NCI-H146 (cell line): ENCODE measurements at regions not wholly inside any gene's neighbourhood (a gene's known extent, or its start where the extent isn't known, plus 50 kb on each side); places are given as distances from the start of the nearest gene placed in this dataset.

ENCODE experiments used
- DNase-seq: peaks from one replicate; lab custom pipeline; 2025; lab: John Stamatoyannopoulos, UW

DNA sequence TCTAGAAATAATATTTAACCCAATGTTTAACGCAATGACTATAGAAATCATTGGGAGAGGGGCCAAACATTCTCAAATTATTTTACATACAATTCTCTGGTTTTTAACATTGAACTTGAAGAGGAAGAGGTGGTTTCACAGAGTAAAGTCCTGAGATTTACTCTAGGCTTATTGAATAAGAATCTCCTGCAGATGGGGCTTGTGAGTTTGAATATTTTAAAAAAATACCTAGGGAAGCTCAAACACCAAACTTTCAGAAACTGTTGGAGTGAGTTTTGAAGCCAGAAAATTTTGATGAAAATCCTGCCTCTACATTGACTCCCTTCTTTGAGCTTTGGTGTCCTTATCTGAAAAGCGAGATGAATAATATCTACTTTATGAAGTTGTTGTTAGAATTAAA lies 906.6 kb downstream of the TUSC7 start:
- DNase-seq, result no peak

GRCh38 chr3:117617906-117618305 lies 908.3 kb downstream of the TUSC7 start:
- no peak for DNase-seq

DNA sequence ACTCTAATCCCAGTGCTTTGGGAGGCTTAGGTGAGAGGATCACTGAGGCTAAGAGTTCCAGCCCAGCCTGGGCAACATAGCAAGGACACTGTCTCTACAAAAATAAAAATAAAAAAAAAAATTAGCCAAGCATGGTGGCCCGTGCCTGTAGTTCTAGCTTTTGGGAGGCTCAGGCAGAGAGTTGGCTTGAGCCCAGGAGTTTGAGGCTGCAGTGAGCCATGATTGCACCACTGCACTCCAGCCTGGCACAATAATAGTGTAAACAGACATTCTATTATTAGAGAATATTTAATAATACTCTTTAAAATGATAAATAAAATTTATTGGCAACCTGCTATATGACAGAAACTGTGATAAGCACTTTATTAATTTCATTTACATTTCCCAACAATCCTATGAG lies 908.9 kb downstream of the TUSC7 start:
- DNase-seq, result no peak

GRCh38 chr3:117619805-117620204 lies 910.2 kb downstream of the TUSC7 start:
- DNase-seq, result no peak

GRCh38 chr3:117622171-117622841 lies 912.7 kb downstream of the TUSC7 start:
- no peak for DNase-seq

- DNase-seq, result no peak
Measured at GRCh38 chr3:117624424-117624823, 914.8 kb downstream of the TUSC7 start.

DNA sequence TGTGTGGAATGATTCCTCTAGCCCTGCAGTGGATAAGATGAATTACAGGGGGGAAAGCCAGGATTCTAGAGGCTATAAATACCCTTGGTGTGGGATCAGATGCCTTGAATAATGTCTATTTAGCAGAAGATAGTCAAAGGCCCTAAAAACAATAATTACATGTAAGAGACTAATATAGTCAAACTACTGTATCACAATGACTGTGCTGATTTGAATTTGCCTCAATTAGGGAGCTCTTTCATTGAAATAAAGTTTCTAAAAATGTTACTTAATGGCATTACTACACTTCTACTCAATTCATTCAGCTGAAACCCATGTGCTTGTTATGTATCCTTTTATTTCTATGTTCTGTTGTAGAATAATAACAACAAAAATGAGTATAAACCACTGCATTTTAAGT lies 915.6 kb downstream of the TUSC7 start:
- no peak for DNase-seq

DNA sequence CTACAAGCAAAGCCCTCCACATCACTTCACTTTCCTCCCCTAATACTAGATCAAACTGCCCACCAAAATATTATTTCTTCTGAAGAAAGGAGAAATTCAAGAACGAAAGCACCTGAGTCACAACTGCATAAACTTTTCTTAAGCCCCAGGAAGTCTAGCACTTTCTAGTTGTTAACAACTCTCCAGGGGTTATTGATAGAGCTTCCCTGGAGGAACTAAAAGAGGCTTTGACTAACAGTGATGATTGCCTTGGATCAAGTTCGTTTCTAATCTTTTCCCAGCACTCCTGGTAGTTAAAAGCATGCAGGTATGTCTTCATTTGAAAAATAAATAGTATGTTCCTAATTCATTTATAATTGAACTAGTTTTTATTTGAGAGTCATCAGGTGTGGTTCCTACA lies 917.0 kb downstream of the TUSC7 start:
- DNase-seq, result no peak

- peak; percentile 87 for DNase-seq
Measured at GRCh38 chr3:117628823-117629291, 919.3 kb downstream of the TUSC7 start.

DNA sequence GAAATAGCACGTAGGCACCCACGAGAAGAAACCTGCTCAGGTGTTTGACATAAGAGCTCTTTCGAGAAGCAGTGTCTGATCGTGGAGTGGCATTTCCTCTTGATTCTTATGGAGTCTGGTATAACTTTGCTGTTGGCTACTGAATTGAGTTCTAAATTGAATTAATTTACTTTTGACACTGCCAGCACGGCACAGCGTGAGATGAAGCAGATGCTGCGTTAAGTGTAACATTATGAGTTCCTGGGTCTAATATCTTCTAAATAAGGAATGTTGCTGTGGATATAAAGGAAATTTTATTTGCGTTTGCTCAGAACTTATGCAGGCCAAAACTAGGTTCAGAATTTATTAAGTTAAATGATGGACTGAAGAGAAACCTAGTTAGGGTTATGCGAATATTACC lies 919.9 kb downstream of the TUSC7 start:
- DNase-seq, result no peak

DNA sequence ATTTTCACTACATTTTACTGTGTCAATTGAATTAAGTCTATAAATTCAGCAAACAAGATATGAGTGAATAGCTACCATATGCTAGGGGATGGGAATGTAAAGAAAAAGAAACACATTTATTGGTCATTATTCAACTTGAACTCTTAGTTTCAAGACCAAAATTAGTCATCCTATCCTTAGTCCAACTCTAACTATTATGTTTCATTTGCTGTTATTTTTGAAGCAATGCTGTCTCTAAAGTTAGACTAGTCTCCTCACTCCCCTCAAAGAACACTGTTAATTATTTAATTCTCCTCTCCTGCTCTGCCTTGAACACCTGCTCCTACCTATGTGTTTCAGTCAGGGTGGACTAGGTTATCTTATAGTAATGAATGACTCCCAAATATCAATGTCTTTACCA lies 920.9 kb downstream of the TUSC7 start:
- DNase-seq, result no peak

- DNase-seq, result no peak
Measured at GRCh38 chr3:117630885-117631284, 921.3 kb downstream of the TUSC7 start.

DNA sequence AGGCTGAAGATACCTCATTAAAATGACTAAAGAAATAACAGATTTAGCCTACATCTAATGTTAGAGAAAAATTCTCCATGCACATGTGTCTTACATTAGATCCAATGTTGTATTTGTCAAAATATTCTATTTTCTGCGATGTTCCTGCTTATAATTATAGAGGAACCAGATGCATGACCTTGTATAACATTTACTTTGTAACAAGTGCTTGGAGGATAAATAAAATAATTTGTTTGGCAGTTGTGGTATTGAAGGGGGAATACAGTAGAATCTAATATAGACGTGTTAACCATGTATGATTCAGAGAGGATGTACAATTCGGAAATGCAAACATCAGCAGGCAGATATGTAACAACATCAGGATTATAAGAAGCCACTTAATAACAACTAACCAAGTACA lies 922.2 kb downstream of the TUSC7 start:
- no peak for DNase-seq

- no peak for DNase-seq
Measured at GRCh38 chr3:117632191-117632590, 922.6 kb downstream of the TUSC7 start.

DNA sequence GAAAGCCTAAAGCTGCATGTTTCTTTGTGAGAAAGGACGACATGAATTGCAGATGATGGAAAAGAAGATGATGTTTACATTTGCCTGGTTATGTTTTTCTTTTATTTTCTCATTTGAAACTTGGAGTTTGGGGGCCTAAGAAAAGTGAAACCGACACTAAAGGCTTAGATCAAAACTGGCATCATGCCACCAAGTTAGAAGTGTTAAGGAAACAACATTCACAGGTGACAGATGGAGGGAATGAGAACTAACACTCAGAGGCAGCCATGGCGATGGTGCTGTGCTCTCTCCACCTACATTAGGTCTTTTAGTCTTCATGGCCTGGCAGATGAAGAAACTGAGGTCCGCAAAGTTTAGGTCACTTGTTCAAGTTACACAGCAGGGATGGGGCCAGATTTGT lies 923.6 kb downstream of the TUSC7 start:
- DNase-seq, result no peak

DNA sequence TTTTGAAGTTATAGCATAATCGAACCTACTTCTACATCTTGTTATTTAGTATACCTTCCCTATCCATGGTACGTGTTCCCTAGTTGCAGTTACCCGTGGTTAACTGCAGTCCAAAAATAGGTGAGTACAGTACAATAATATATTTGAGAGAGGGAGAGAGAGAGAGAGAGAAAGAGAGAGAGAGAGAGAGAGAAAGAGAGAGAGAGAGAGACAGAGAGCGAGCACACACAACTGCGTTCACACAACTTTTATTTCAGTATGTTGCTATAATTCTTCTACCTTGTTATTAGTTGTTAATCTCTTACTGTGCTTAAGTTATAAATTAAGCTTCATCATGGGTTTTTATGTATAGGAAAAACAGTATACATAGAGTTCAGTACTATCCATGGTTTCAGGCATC lies 928.1 kb downstream of the TUSC7 start:
- no peak for DNase-seq

DNA sequence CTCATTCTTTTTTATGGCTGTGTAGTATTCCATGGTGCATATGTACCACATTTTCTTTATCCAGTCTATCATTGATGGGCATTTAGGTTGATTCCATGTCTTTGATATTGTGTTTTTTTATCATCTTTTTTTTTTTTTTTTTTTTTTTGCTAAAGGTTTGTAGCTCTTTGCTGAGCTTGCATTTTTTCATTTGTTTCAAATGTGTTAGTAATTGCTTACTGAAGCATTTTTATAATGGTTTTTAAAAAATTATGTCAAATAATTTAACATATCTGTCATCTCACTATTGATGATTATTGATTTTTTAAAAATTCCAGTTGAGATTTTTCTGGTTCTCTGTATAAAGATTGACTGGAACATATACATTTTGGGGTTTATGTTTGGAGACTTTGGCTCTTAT lies 934.6 kb downstream of the TUSC7 start:
- no peak for DNase-seq

DNA sequence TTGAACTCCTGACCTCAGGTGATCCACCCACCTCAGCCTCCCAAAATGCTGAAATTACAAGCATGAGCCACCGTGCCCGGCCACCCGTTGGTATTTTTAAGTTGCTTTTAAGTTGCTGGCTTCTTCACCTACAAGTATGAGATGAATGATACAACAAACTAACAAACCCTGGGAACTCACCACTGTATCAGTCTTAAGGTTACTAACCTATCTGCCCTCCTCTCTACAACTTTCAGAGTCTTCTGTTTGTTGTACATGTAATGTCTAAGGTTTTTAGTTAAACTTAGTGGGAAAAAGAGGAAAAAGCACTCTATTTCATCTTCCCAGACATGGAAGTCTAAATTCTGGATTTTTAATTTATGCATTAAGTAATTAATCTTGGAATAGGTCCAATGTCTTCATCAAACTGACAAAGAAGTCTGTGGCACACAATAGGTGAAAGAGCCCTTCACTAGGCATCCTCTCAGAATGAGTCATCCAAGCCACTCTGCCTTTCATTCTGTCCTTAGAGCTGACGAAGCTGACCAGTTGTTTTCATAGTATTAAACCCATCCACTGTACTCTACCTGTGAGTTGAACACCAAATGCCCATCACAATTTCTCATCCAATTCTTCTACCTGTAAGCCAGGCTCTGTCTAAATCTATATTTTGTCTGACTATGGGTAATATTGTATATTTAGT lies 936.1 kb downstream of the TUSC7 start:
- DNase-seq, result no peak

DNA sequence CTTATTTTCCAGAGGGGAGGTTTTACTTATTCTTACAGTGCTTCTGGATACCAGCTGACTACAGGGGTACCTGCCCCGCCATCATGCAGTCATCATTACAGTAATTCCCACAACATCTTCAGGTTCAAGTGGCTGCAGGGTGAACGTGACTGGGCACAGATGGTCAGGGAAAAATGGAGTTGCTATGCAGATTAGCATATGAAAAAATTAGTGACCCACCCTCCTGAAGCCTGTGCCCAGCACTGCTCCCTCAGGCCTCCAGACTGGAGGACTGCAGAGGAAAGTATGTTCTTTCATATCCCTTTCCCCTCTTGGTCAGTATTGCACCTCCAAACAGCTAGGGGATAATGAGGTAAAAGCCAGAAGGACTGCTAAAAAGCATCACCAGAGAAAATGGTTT lies 937.9 kb downstream of the TUSC7 start:
- DNase-seq, result no peak

GRCh38 chr3:117651246-117651645 lies 941.7 kb downstream of the TUSC7 start:
- no peak for DNase-seq

GRCh38 chr3:117656391-117656790 lies 946.8 kb downstream of the TUSC7 start:
- DNase-seq, result no peak

DNA sequence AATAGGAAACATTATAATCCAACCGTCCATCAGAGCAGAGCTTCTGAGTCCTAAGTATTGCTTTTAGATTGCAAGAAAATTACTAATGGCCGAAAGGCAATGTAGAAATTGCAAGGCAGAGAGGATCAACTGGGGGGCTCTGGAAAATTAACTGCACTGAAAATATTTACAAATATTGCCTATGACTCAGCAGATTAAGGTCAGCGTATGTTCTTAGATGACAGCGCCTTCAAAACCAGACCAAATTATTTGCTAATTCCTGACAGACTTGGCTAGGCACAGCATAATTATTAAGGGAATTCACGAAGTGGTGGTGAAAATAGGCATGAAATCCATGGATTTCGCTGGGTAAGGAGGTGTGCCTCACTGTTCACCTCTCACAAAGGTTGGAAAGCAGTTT lies 947.7 kb downstream of the TUSC7 start:
- no peak for DNase-seq

DNA sequence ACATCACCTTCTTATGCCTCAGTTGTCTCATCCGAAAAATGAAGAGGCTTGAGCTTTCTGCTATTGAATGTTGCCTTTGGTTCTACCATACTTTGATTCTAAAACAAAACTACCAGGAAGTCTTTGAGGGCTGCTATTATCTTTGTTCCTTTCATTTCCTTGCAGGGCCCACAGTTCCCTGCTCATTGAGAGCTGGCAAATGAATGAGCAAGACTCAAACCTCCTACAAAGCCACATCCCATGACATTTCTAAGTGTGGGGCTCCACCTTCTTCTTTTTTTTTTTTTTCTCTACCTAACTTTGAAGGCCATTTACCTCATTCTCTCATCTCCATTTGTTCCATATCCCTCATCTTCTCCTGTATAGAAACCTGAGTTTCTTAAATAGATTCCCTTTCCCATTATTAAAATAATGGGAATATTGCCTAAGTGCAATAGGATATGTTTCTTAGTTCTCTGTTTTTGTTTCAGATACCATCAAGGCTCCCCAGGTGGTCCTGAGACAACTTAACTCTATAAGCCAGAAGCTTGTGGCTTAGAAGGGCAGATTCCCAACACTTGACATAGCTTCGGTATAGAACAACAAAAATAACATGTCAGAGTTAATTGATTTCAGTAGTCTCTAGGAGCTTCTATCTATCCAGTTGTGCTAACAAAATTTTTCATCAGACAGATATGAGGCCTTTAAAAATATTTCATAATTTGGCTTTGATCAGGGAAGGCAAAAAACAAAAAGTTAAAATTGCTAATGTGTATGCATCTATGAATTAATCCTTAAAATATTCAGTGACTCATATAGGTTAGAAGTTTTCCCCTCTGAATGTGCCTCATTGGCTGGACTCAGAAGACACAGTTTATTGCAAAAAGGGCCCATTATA lies 951.6 kb downstream of the TUSC7 start:
- no peak for DNase-seq
